ENCODE measurements at regions not wholly inside any gene's neighbourhood (a gene's known extent, or its start where the extent isn't known, plus 50 kb on each side); places are given as distances from the start of the nearest gene placed in this dataset.

DNA sequence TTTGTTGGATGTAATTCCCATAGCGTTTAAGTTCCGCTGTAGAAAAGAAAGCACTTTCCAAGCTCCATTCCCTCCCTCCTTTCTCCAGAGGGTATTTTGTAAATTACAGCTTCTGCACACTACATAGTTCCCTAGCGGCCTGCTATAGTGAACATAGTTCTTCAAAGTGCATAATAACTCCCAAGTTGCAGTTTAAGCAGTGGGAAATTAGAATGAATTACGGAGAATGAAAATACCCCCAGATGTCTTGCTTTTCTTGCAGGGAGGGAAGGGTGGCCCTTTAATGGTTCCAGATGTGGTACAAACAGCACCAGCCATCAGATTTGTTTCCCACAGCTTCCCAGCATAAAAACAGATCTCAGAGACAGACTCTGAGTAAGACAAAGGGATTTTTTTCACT lies 893.9 kb downstream of the SUCLG1 start:
- H3K4me3 Mint-ChIP-seq, result no peak overlapping the region
- ATAC-seq, result no peak
- CTCF ChIA-PET, result no interaction called here
- H3K36me3 Mint-ChIP-seq (ENCODE audit: low read depth), result no peaks in the 10 kb centered on the region
- DNase-seq, result no peak
- H3K27ac Mint-ChIP-seq, result no peak overlapping the region
- POLR2A ChIA-PET, result no interaction called here
- intact Hi-C loops (cut with DNase I, micrococcal nuclease), result no loop called here
- H3K4me1 Mint-ChIP-seq, result no peaks in the 10 kb centered on the region
- H3K27me3 Mint-ChIP-seq, result no peaks in the 10 kb centered on the region
- no peaks in the 10 kb centered on the region for H3K9me3 Mint-ChIP-seq (ENCODE audit: low read depth)

DNA sequence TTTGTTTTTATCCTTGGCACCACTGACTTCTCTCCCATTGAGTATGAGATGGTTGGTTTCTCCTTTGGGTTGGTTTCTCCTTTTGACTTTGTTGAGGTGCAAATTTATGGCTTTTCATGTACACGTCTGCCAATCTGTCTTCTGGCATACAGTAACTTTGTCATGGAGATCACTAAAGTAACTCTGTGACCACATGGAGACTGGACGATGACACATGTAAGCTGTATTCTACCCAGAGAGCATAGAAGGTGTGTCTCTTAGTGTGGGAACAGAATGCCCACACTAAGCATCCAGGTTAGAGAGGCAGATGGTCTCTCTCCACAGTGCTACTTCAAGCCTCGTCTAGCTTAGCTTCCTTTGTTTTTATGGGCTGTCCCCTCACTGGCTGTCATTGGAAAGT lies 897.5 kb downstream of the SUCLG1 start:
- ChIA-PET POLR2A (no interaction called here), CTCF (no interaction called here)
- ATAC-seq (no peak), DNase-seq (no peak)
- no peak overlapping the region for H3K4me3 Mint-ChIP-seq
- intact Hi-C loops (cut with DNase I, micrococcal nuclease), result no loop called here
- H3K4me1 Mint-ChIP-seq, result no peaks in the 10 kb centered on the region
- no peaks in the 10 kb centered on the region for H3K27me3 Mint-ChIP-seq
- no peaks in the 10 kb centered on the region for H3K9me3 Mint-ChIP-seq (ENCODE audit: low read depth)
- no peak overlapping the region for H3K27ac Mint-ChIP-seq
- H3K36me3 Mint-ChIP-seq (ENCODE audit: low read depth), result no peaks in the 10 kb centered on the region

DNA sequence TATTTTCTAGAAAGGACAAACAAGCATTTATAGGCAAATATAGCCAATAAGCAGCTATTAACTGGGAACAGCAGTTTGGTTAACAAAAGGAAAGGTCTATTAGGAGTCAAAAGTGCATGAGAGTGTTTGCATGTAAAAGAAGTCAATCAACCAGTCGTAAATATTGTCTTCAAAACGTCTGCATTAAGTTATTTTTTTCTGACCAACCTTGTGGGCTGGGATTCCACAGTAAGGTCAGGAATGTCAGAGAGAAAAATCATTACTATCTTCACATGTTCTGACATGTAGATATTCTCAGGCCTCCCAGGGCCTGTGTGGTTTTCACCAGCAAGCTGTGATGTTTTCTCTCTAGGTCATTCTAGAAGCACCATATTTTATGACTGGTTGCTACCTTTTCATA lies 922.5 kb downstream of the SUCLG1 start:
- ATAC-seq (no peak), DNase-seq (no peak)
- intact Hi-C loops (cut with DNase I, micrococcal nuclease), result no loop called here
- no peaks in the 10 kb centered on the region for H3K4me1 Mint-ChIP-seq
- H3K36me3 Mint-ChIP-seq (ENCODE audit: low read depth), result no peaks in the 10 kb centered on the region
- H3K4me3 Mint-ChIP-seq, result no peak overlapping the region
- POLR2A ChIA-PET, result no interaction called here
- CTCF ChIA-PET, result interaction anchor here (1.0 kb wide), 1 partner anchor 12 kb away, joined by 3 read pairs; no protein-coding TSS in a partner anchor
- H3K27me3 Mint-ChIP-seq, result no peaks in the 10 kb centered on the region
- no peaks in the 10 kb centered on the region for H3K9me3 Mint-ChIP-seq (ENCODE audit: low read depth)
- no peak overlapping the region for H3K27ac Mint-ChIP-seq

- Mint-ChIP-seq H3K9me3 (ENCODE audit: low read depth) (no peaks in the 10 kb centered on the region), H3K27ac (no peak overlapping the region), H3K4me3 (no peak overlapping the region), H3K4me1 (no peaks in the 10 kb centered on the region), H3K36me3 (ENCODE audit: low read depth) (no peaks in the 10 kb centered on the region), H3K27me3 (no peaks in the 10 kb centered on the region)
- ATAC-seq (no peak), DNase-seq (no peak)
- intact Hi-C loops (cut with DNase I, micrococcal nuclease), result no loop called here
- ChIA-PET POLR2A (no interaction called here), CTCF (no interaction called here)
Observed at GRCh38 chr2:83534416-83534815, 924.7 kb downstream of the SUCLG1 start.

DNA sequence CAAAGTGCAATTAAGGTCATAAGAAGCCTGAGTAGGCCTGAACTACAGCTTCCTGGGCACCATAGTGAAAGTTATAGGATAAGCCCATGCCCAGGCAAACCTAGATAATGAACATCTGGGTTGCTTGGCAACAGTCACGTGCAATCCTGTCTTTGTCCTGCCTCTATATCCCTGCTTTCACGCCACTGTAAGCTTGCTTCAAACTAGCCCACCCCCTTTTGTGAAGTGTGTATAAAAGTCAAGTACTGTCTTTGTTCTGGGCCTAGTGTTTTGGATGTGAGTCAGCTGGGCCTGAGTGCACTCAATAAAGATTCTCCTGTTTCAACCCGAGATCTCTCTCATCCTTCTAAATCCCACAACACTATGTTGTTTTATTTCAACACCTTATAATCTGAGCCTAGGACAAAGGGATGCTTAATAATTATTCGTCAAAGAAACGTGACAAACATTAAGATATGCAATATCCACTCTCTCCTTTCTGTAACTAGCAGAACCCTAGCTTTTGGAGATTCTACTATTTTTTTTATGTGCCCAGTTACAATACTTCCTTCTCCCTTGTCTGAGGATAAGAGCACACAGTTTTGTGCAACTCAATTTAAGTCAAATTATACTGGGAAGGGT lies 927.8 kb downstream of the SUCLG1 start:
- POLR2A ChIA-PET, result interaction anchor here (0.6 kb wide), 1 partner anchor 1048 kb away, joined by 3 read pairs; no protein-coding TSS in a partner anchor
- intact Hi-C loops (cut with DNase I, micrococcal nuclease), result no loop called here
- no peaks in the 10 kb centered on the region for H3K9me3 Mint-ChIP-seq (ENCODE audit: low read depth)
- CTCF ChIA-PET, result no interaction called here
- DNase-seq (no peak), ATAC-seq (no peak)
- H3K27me3 Mint-ChIP-seq, result no peaks in the 10 kb centered on the region
- no peak overlapping the region for H3K4me3 Mint-ChIP-seq
- no peak overlapping the region for H3K27ac Mint-ChIP-seq
- no peaks in the 10 kb centered on the region for H3K4me1 Mint-ChIP-seq
- no peaks in the 10 kb centered on the region for H3K36me3 Mint-ChIP-seq (ENCODE audit: low read depth)

GRCh38 chr2:83528767-83529166 lies 930.3 kb downstream of the SUCLG1 start:
- Mint-ChIP-seq H3K27ac (no peak overlapping the region), H3K4me3 (no peak overlapping the region), H3K27me3 (no peaks in the 10 kb centered on the region), H3K36me3 (ENCODE audit: low read depth) (no peaks in the 10 kb centered on the region), H3K9me3 (ENCODE audit: low read depth) (peaks cover 2% of the 10 kb centered on the region), H3K4me1 (no peaks in the 10 kb centered on the region)
- POLR2A ChIA-PET, result no interaction called here
- DNase-seq (no peak), ATAC-seq (no peak)
- intact Hi-C loops (cut with DNase I, micrococcal nuclease), result no loop called here
- CTCF ChIA-PET, result no interaction called here

DNA sequence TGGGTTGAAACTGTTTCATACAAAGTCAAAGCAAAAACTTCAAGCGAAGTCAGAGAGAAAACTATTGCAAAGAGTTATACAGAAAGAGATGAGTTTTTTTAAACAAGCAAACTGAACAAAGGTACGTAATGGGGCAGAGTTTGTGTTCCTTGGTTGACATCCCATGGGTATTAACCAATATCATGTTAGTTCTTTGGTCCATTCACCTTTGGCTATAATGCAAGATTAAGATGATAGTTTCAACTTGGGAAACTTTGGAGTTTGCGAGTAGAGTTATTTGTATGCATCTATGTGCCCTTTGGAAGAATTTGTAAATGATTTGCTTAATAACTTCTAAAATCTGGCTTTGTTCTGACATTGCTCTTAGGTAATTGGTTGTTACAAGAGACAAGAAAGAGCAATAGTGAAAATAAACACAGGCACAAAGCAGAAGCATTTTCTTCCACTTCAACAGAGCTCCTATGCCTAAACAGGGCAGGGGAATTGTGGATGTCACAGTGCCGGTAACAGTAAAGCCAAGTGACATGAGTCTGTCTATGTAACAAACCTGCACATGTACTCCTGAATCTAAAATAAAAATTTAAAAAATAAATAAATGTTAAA lies 936.1 kb downstream of the SUCLG1 start:
- ATAC-seq (no peak), DNase-seq (no peak)
- Mint-ChIP-seq H3K4me1 (no peaks in the 10 kb centered on the region), H3K4me3 (no peak overlapping the region), H3K27me3 (no peaks in the 10 kb centered on the region), H3K9me3 (ENCODE audit: low read depth) (peaks cover 9% of the 10 kb centered on the region), H3K27ac (no peak overlapping the region), H3K36me3 (ENCODE audit: low read depth) (no peaks in the 10 kb centered on the region)
- CTCF ChIA-PET, result no interaction called here
- intact Hi-C loops (cut with DNase I, micrococcal nuclease), result no loop called here
- POLR2A ChIA-PET, result no interaction called here

DNA sequence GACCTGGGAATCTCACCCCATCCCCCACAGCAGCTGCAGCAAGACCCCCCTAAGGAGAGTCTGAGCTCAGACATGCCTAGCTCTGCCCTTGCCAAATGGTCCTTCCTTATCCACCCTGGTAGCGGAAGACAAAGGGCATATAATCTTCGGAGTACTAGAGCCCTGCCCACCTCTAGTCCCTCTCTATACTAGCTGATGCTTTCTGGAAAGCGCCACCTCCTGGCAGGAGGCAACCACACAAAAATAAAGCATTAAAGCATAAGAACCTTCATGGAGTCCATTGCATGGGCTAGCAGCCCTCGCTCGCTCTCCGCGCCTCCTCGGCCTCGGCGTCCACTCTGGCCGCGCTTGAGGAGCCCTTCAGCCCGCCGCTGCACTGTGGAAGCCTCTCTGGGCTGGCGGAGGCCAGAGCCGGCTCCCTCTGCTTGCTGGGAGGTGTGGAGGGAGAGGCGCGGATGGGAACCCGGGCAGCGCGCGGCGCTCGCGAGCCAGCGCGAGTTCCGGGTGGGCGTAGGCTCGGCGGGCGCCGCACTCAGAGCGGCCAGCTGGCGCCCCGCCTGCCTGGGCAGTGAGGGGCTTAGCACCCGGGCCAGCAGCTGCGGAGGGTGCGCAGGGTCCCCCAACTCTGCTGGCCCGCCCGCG lies 941.2 kb downstream of the SUCLG1 start:
- Mint-ChIP-seq H3K9me3 (ENCODE audit: low read depth) (peaks cover 8% of the 10 kb centered on the region), H3K4me1 (no peaks in the 10 kb centered on the region), H3K27me3 (no peaks in the 10 kb centered on the region), H3K36me3 (ENCODE audit: low read depth) (no peaks in the 10 kb centered on the region), H3K27ac (no peak overlapping the region), H3K4me3 (no peak overlapping the region)
- CTCF ChIA-PET, result interaction anchor here (0.7 kb wide), 1 partner anchor 287 kb away, joined by 5 read pairs; no protein-coding TSS in a partner anchor
- DNase-seq (no peak), ATAC-seq (no peak)
- intact Hi-C loops (cut with DNase I, micrococcal nuclease), result no loop called here
- POLR2A ChIA-PET, result no interaction called here

DNA sequence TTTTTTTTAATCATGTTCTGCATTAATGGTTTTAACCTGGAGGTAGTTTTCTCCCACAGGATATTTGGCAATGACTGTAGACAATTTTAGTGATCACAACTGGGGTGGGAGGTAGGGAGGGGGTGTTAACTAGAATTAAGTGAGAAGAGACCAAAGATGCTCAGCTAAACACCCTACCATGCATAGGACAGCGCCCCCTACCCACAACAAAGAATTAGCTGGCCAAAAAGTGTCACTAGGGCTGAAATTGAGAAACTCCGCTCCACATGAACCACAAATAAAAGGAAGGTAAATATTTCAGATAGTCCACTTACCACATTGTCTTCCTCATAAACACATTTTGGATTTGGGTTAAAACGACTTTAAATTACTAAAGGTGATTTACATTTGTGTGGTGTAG lies 942.6 kb downstream of the SUCLG1 start:
- peaks cover 8% of the 10 kb centered on the region for H3K9me3 Mint-ChIP-seq (ENCODE audit: low read depth)
- no peaks in the 10 kb centered on the region for H3K4me1 Mint-ChIP-seq
- H3K27me3 Mint-ChIP-seq, result no peaks in the 10 kb centered on the region
- intact Hi-C loops (cut with DNase I, micrococcal nuclease), result no loop called here
- no peak overlapping the region for H3K4me3 Mint-ChIP-seq
- ATAC-seq (no peak), DNase-seq (no peak)
- ChIA-PET CTCF (no interaction called here), POLR2A (no interaction called here)
- H3K27ac Mint-ChIP-seq, result no peak overlapping the region
- H3K36me3 Mint-ChIP-seq (ENCODE audit: low read depth), result no peaks in the 10 kb centered on the region

DNA sequence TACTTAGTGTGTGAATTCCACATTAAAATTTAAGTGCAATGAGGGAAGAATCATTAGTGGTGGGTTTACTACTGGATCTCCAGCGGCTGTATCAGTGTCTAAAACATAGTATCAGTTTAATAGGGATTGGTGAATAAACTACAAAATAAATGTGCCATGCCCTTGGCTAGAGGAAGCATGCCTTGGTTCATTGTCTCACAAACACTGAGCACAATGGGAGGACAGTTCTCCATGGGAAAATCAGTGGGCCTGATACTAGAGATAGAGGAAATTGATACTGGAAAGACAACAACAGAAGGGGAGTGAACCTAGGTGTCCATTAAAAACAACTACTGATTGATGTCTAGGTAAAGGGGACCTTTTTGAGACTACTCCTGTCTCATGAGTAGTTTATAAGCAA lies 971.6 kb downstream of the SUCLG1 start:
- DNase-seq (no peak), ATAC-seq (no peak)
- Mint-ChIP-seq H3K36me3 (ENCODE audit: low read depth) (no peaks in the 10 kb centered on the region), H3K4me3 (no peak overlapping the region), H3K27me3 (no peaks in the 10 kb centered on the region), H3K27ac (no peak overlapping the region), H3K4me1 (no peaks in the 10 kb centered on the region), H3K9me3 (ENCODE audit: low read depth) (peaks cover 1% of the 10 kb centered on the region)
- intact Hi-C loops (cut with DNase I, micrococcal nuclease), result no loop called here
- CTCF ChIA-PET, result no interaction called here
- POLR2A ChIA-PET, result no interaction called here

DNA sequence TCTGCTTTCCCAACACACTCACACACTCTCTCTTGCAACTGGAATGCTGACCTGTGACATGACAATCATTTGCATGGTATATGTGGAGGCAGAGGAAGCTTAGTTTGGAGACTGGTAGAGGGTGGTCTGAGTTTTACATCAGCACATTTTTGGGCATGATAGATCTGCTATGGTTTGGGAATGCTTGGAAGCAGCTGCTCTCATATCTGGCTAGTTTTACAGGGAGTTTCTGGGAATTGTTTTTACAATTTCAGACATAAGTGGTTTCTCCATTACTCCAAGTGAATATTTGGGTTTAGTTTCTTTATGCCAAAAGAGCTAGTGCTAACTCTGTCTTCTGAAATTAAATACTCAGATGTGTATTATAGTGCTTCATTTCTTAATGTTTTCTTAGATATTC lies 977.6 kb downstream of the SUCLG1 start:
- POLR2A ChIA-PET, result no interaction called here
- CTCF ChIA-PET, result interaction anchor here (0.7 kb wide), 1 partner anchor 824 kb away, joined by 3 read pairs; no protein-coding TSS in a partner anchor

GRCh38 chr2:83478037-83478436 lies 981.0 kb downstream of the SUCLG1 start:
- DNase-seq (no peak), ATAC-seq (no peak)
- Mint-ChIP-seq H3K36me3 (ENCODE audit: low read depth) (no peaks in the 10 kb centered on the region), H3K27me3 (no peaks in the 10 kb centered on the region), H3K9me3 (ENCODE audit: low read depth) (peaks cover 4% of the 10 kb centered on the region), H3K27ac (no peak overlapping the region), H3K4me3 (no peak overlapping the region), H3K4me1 (no peaks in the 10 kb centered on the region)
- intact Hi-C loops (cut with DNase I, micrococcal nuclease), result no loop called here
- POLR2A ChIA-PET, result no interaction called here
- CTCF ChIA-PET, result no interaction called here

More for the DNA sequence above, 977.6 kb downstream of the SUCLG1 start:
- no peaks in the 10 kb centered on the region for H3K36me3 Mint-ChIP-seq (ENCODE audit: low read depth)
- H3K27me3 Mint-ChIP-seq, result no peaks in the 10 kb centered on the region
- intact Hi-C loops (cut with DNase I, micrococcal nuclease), result no loop called here
- H3K4me1 Mint-ChIP-seq, result no peaks in the 10 kb centered on the region
- H3K9me3 Mint-ChIP-seq (ENCODE audit: low read depth), result peaks cover 3% of the 10 kb centered on the region
- ATAC-seq (no peak), DNase-seq (no peak)
- H3K4me3 Mint-ChIP-seq, result no peak overlapping the region
- H3K27ac Mint-ChIP-seq, result no peak overlapping the region

Data from activated CD4-positive, alpha-beta T cell treated with anti-CD3 and anti-CD28 coated beads for 36 hours (primary cell).